WTC11 (cell line): ENCODE measurements at regions not wholly inside any gene's neighbourhood (a gene's known extent, or its start where the extent isn't known, plus 50 kb on each side); places are given as distances from the start of the nearest gene placed in this dataset.

Experiments
- CTCF ChIP-seq: fragments of 200-600 bp; IDR thresholded peaks from 2 replicates; pipeline ENCODE4 v1.8.0; 2022; ENCODE audit warnings: antibody characterized with exemption
- E2F1 ChIP-seq: sonication (generic); formaldehyde crosslinking; IDR thresholded peaks from 2 replicates; pipeline ENCODE4 v1.8.0; 2022; ENCODE audit warnings: mild to moderate bottlenecking, missing genetic modification reagents
- GABPB1 ChIP-seq: sonication (generic); formaldehyde crosslinking; IDR thresholded peaks from 2 replicates; pipeline ENCODE4 v1.8.1; 2023; ENCODE audit warnings: mild to moderate bottlenecking, missing genetic modification reagents
- NR3C1 ChIP-seq: sonication (generic); formaldehyde crosslinking; conservative IDR thresholded peaks from 2 replicates; pipeline ENCODE4 v1.8.1; 2023; ENCODE audit warnings: low read depth, mild to moderate bottlenecking, missing genetic modification reagents
- PREB ChIP-seq: sonication (generic); formaldehyde crosslinking; IDR thresholded peaks from 2 replicates; pipeline ENCODE4 v1.8.1; 2022; ENCODE audit warnings: mild to moderate bottlenecking, missing genetic modification reagents, moderate library complexity, borderline replicate concordance
- SP1 ChIP-seq: sonication (generic); formaldehyde crosslinking; conservative IDR thresholded peaks from 2 replicates; pipeline ENCODE4 v1.8.1; 2022; ENCODE audit warnings: missing genetic modification reagents
- TF ChIP-seq, protein P1 (sequence below): sonication (generic); formaldehyde crosslinking; IDR thresholded peaks from 2 replicates; pipeline ENCODE4 v1.8.0; 2022; ENCODE audit warnings: mild to moderate bottlenecking, missing genetic modification reagents

DNA sequence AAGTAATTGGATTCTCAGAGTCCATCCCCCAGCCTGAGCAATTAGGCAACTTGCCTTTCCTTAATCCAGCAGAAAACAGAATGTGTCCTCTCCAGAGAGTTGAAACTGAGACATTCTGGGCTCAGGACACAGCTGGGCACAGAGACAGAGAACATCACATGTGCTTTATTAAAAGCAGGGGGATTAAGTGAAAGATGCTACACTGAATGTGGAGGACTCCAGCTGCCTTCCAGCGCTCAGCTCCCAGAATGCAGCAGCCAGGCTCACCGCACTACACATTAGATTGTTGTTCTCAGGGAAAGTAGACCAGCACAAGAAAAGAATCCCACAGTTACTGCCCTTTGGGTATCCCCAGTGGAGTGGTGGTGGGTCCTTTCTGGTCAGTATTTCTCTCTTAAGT lies 141.6 kb upstream of the IL12B start:
- TF ChIP-seq NR3C1, result no peak
- TF ChIP-seq CTCF, result no peak
- no peak for TF ChIP-seq SP1
- no peak for TF ChIP-seq E2F1 (CRISPR knock-in tag)
- TF ChIP-seq, protein P1, sequence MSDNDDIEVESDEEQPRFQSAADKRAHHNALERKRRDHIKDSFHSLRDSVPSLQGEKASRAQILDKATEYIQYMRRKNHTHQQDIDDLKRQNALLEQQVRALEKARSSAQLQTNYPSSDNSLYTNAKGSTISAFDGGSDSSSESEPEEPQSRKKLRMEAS (CRISPR knock-in tag), result no peak
- no peak for TF ChIP-seq GABPB1 (CRISPR knock-in tag)
- no peak for TF ChIP-seq PREB
